Kidney epithelial cell (primary cell): ENCODE measurements at regions not wholly inside any gene's neighbourhood (a gene's known extent, or its start where the extent isn't known, plus 50 kb on each side); places are given as distances from the start of the nearest gene placed in this dataset.
A peak's percentile ranks its signal among the peaks of the same experiment; 100 is the strongest.

Experiments
- DNase-seq: peaks from one replicate; pipeline ENCODE4 v3.0.0-alpha.2; 2010; ENCODE audit warnings: low read depth
- H3K27me3 ChIP-seq: 2 replicates; pipeline ENCODE4 v1.6.0; 2011; ENCODE audit warnings: low read length; ENCODE audit not compliant: control insufficient read depth, insufficient read depth
- H3K36me3 ChIP-seq: 2 replicates; pipeline ENCODE4 v1.5.1; 2011; ENCODE audit warnings: low read length; ENCODE audit not compliant: control insufficient read depth, insufficient read depth
- H3K4me3 ChIP-seq: 2 replicates; pipeline ENCODE4 v1.5.1; 2011; ENCODE audit warnings: low read depth, mild to moderate bottlenecking, control low read depth, low read length
- CTCF ChIP-seq: IDR thresholded peaks from 2 replicates; pipeline ENCODE4 v1.5.1; 2011; ENCODE audit warnings: mild to moderate bottlenecking, moderate library complexity, low read length, control low read depth, inconsistent platforms; ENCODE audit not compliant: insufficient read depth, poor library complexity, severe bottlenecking

GRCh38 chr10:33805831-33806230 lies 471.4 kb upstream of the NRP1 start:
- Histone ChIP-seq H3K27me3 (no peaks in the 10 kb centered on the region), H3K4me3 (no peak overlapping the region), H3K36me3 (no peaks in the 10 kb centered on the region)
- no peak for TF ChIP-seq CTCF
- no peak for DNase-seq

- Histone ChIP-seq H3K4me3 (no peak overlapping the region), H3K36me3 (no peaks in the 10 kb centered on the region), H3K27me3 (no peaks in the 10 kb centered on the region)
- no peak for TF ChIP-seq CTCF
- DNase-seq = no peak
Observed at GRCh38 chr10:33804584-33804983, 470.1 kb upstream of the NRP1 start.

- Histone ChIP-seq H3K4me3 (no peak overlapping the region), H3K27me3 (no peaks in the 10 kb centered on the region), H3K36me3 (no peaks in the 10 kb centered on the region)
- DNase-seq = peak; percentile 39
- no peak for TF ChIP-seq CTCF
Observed at GRCh38 chr10:33803248-33803647, 468.8 kb upstream of the NRP1 start.

GRCh38 chr10:33802566-33802965 lies 468.1 kb upstream of the NRP1 start:
- no peak for DNase-seq
- no peak for TF ChIP-seq CTCF
- no peak overlapping the region for H3K4me3 ChIP-seq

GRCh38 chr10:33801705-33802104 lies 467.2 kb upstream of the NRP1 start:
- Histone ChIP-seq H3K36me3 (no peaks in the 10 kb centered on the region), H3K4me3 (no peak overlapping the region), H3K27me3 (no peaks in the 10 kb centered on the region)
- DNase-seq = peak; percentile 86
- TF ChIP-seq CTCF = no peak

More at GRCh38 chr10:33802566-33802965, 468.1 kb upstream of the NRP1 start:
- no peaks in the 10 kb centered on the region for H3K27me3 ChIP-seq
- H3K36me3 ChIP-seq = no peaks in the 10 kb centered on the region

GRCh38 chr10:33800986-33801385 lies 466.5 kb upstream of the NRP1 start:
- Histone ChIP-seq H3K36me3 (no peaks in the 10 kb centered on the region), H3K27me3 (no peaks in the 10 kb centered on the region), H3K4me3 (no peak overlapping the region)
- DNase-seq = no peak
- TF ChIP-seq CTCF = no peak
